Neural progenitor cell (in vitro differentiated cells): ENCODE measurements at regions not wholly inside any gene's neighbourhood (a gene's known extent, or its start where the extent isn't known, plus 50 kb on each side); places are given as distances from the start of the nearest gene placed in this dataset.

Source experiments
- EZH2 ChIP-seq: fragments of 200-600 bp; sonication (generic); IDR thresholded peaks from 2 replicates; pipeline ENCODE4 v1.6.1; 2017; ENCODE audit warnings: antibody characterized with exemption, mild to moderate bottlenecking, moderate library complexity
- TF ChIP-seq, protein P1 (sequence below): fragments of 200-600 bp; sonication (generic); IDR thresholded peaks from 2 replicates; pipeline ENCODE4 v1.5.1; 2017; ENCODE audit warnings: antibody characterized with exemption, mild to moderate bottlenecking

DNA sequence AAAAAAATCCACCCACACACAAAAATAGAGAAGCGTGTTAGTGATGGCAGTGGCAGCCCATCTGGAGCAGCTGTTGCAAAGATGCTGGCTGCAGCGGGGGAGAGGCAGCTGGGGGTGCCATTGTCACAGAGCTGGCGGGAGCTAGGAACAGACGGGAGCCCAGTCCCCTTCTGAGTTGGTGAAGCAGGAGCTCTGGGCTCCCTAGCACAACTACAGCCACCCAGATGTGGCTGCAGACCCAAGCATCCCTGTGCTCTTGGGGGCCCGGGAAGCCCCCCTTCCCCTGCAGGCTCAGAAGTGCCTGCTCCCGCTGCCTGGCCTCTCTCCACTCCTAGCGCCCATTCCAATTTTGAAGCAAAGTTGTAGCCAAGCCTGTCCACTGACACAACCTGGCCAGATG lies 366.6 kb upstream of the MC4R start:
- TF ChIP-seq, protein P1, sequence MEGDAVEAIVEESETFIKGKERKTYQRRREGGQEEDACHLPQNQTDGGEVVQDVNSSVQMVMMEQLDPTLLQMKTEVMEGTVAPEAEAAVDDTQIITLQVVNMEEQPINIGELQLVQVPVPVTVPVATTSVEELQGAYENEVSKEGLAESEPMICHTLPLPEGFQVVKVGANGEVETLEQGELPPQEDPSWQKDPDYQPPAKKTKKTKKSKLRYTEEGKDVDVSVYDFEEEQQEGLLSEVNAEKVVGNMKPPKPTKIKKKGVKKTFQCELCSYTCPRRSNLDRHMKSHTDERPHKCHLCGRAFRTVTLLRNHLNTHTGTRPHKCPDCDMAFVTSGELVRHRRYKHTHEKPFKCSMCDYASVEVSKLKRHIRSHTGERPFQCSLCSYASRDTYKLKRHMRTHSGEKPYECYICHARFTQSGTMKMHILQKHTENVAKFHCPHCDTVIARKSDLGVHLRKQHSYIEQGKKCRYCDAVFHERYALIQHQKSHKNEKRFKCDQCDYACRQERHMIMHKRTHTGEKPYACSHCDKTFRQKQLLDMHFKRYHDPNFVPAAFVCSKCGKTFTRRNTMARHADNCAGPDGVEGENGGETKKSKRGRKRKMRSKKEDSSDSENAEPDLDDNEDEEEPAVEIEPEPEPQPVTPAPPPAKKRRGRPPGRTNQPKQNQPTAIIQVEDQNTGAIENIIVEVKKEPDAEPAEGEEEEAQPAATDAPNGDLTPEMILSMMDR, result no peak
- TF ChIP-seq EZH2, result no peak
